GM18505 (cell line): ENCODE measurements at regions not wholly inside any gene's neighbourhood (a gene's known extent, or its start where the extent isn't known, plus 50 kb on each side); places are given as distances from the start of the nearest gene placed in this dataset.
"Not testable (repeated sequence)": the region's sequence is repeated elsewhere in the genome, so short reads cannot be mapped to it uniquely, and the experiment has no call there.

Source experiments
- ATAC-seq: cut with Tn5 transposase; IDR thresholded peaks from one replicate; pipeline ENCODE4 v1.9.1; 2021; ENCODE audit not compliant: unreplicated experiment
- POLR2A ChIP-seq: IDR thresholded peaks from 4 replicates; pipeline ENCODE4 v1.6.1; 2011; ENCODE audit warnings: borderline replicate concordance; ENCODE audit not compliant: insufficient read depth, insufficient read length; ENCODE audit errors: extremely low read depth

DNA sequence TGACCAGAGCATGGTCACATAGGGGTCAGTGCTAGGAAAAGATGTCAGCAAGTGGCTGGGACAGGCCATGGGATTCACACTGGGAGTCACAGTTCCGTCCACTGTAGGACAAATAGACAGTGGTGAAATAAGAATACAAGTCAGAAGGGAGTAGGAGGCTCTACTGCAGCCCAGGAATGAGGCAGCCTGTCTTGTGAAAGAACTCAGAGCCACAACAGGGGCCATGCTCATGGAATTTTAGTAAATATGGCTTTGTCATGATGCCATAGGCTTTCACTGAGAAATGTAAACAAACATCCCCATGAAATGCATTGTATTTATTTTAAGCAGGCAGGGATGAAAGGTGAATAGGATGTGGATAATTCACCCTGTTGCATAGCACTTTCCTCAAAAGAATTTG is 504.3 kb downstream of the SOX11 start:
- no peak for ATAC-seq
- no peak for TF ChIP-seq POLR2A

- ATAC-seq = not testable (repeated sequence)
Measured at GRCh38 chr2:6198370-6198919, 506.3 kb downstream of the SOX11 start.

- no peak for TF ChIP-seq POLR2A
- ATAC-seq = no peak
Measured at GRCh38 chr2:6202756-6203155, 510.6 kb downstream of the SOX11 start.

DNA sequence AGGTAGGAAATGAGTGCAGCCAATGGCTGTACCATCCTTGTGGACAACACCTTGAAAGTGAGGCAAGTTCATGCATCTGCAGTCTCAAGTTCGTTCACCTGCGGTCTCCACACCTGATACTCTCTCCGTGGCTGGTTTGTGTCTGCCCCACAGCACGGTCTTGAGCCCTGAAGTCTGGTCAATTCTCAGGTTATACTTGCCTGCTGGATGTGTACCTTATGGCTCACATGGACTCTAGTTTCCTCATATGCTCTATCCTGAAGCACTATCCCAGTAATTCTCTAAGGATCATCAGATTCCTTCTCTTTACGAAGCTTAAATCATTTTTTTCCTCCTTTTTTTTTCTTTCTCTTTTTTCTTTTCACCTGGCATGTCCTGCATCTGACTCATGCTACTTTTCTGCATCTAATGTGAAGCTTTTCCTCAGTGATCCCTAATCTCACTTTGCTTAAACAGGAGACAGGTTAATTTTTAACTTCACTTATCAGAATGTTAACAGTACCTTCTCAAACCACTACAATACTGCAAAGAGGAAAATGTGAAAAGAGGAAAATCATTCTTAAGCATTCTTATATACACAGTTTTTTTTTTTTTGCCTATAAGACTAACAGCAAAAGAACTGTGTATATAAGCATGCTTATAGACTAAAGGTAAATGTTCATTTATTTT is 511.2 kb downstream of the SOX11 start:
- no peak for TF ChIP-seq POLR2A
- ATAC-seq = no peak

DNA sequence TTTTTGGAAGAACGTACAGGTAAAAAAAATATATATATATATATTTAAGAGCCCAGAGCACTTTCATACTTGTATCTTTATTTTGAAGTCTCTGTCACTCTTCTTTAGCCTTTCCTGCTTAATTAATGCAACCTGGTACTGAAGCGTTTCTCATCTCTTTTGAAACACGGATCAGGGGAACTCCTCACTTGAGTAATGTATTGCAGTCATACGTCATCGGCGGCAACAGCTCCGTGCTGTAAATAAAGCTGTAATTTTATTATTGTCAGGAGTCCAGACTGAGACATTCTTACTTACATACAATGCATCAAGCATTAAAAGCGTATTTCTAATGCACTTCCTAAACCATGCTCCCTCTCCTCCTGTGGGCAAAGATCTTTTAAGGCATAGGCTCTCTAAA is 514.7 kb downstream of the SOX11 start:
- no peak for TF ChIP-seq POLR2A
- ATAC-seq = no peak

- no peak for TF ChIP-seq POLR2A
- no peak for ATAC-seq
Measured at GRCh38 chr2:6211236-6211635, 519.1 kb downstream of the SOX11 start.

- ATAC-seq = no peak
- TF ChIP-seq POLR2A = no peak
Measured at GRCh38 chr2:6212491-6212890, 520.3 kb downstream of the SOX11 start.

DNA sequence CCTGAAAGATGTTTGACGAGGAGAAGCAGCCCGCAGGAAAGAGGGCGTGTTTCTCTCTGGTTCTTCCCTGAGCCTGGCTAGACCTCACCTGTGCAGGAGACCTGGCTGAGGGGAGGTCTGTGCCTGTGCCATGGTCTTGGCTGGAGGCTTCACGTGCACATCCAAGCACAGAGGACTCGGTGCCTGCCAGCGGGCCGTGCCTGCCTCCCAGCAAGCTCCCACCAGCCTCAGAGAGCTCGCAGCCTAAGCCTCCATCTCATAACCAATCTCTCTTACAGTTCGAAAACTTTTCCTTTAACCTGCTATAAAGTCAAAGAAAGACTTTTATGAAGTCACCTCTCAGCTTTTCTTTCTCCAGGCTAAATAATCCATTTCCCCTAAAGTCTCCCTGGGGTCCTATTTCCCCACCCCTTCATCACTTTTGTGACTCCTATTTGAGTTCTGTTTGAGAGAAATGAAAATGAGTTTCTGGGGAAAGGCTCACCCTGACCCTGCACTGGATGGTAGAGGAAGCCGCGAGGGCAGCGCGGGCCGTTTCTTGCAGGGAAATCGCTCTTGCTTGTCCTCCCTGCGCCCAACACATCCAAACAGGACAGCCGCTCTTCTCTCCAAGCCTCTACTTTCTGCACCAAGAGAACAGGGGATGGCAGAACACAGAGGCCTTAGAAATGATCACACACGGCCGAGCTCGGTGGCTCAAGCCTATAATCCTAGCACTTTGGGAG is 521.0 kb downstream of the SOX11 start:
- ATAC-seq = no peak
- TF ChIP-seq POLR2A = no peak

DNA sequence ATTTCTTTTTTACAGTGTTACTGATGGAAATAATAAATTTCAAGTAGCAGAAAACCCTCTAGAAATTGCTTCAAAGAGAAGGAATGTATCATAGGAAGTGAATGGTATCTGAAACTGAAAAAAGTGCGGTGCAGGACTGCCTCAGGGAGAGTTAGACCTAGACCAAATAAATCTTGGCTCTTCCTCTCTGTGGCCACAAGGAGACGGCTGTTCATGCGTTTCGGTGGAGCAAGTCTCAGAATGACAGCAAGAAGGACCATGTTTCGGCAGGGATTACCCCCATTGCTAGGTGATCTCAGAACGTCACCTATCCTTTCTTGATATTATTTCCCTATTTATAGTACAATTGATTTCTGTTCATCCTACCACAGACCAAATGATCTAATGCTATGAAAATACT is 522.3 kb downstream of the SOX11 start:
- TF ChIP-seq POLR2A = no peak
- peak; percentile 53 for ATAC-seq

DNA sequence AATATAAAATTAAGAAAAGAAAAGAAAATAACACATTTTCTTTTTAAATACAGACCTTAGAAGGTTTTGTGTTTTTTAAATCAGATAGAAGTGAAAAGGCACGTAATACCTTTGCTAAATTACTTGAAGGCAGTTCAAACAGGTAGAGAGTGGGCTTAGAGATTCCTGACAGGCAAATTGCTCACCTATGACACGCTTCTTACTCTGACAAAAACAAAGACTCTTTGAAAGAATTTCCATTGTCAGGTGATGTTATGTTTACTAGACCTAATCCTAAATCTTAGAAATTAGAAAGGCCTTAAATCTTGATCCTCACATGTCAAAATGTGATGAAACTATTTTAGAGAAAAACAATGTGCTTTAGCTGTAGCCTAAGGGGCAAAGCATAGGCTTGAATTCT is 522.9 kb downstream of the SOX11 start:
- ATAC-seq = no peak
- no peak for TF ChIP-seq POLR2A

GRCh38 chr2:6216234-6216633 is 524.0 kb downstream of the SOX11 start:
- TF ChIP-seq POLR2A = no peak
- no peak for ATAC-seq

- no peak for ATAC-seq
- TF ChIP-seq POLR2A = no peak
Measured at GRCh38 chr2:6218926-6219325, 526.7 kb downstream of the SOX11 start.

GRCh38 chr2:6219906-6220305 is 527.7 kb downstream of the SOX11 start:
- TF ChIP-seq POLR2A = no peak
- no peak for ATAC-seq

DNA sequence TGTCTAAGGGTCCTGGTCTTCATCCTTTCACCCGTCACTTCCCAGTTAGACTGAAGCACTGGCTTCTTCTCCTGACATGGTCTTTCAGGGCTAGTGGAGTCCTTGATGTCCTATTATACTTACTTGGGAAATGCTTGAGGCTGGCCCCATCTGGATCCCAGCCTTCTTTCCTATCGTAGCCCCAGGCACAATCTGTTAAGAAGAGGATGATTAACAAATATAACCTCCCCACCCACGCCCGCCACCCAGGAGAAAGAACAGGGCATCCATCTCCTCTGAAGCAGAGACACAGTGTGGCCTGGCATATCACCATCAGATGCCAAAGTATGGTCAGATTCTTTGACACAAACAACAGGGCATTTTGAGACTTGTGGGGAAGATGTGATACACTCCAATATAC is 530.1 kb downstream of the SOX11 start:
- ATAC-seq = no peak
- TF ChIP-seq POLR2A = no peak
